GM12891 (cell line): ENCODE measurements at regions not wholly inside any gene's neighbourhood (a gene's known extent, or its start where the extent isn't known, plus 50 kb on each side); places are given as distances from the start of the nearest gene placed in this dataset.

Experiments
- POLR2A ChIP-seq: IDR thresholded peaks from 2 replicates; pipeline ENCODE4 v1.6.1; 2011; ENCODE audit warnings: low read depth, low read length, control low read depth
- POLR2AphosphoS5 ChIP-seq: IDR thresholded peaks from 2 replicates; pipeline ENCODE4 v1.6.1; 2011; ENCODE audit warnings: low read depth, low read length, control low read depth
- TAF1 ChIP-seq: IDR thresholded peaks from 2 replicates; pipeline ENCODE4 v1.6.1; 2011; ENCODE audit warnings: low read depth, low read length, control low read depth

DNA sequence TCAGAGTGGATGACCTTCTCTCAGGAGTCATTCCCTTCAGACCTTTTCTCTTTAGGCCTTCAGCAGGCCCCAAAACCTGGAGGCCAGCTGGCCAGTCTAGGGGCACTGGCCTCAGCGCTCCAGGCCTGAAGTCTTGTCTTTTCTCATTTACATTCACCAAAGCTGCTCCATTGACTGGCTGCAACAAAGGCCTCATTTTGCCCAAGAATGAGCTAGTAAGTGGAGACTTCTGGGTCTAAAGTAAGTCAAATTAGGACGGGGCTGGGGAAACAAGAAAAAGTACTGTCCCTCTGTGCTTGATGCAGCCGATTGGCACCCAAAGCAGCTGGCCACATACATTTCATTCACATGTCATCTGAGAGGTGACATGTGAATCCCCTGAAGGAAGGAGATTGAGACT is 83.8 kb upstream of the RIOK3 start:
- TF ChIP-seq POLR2A (no peak), POLR2AphosphoS5 (no peak), TAF1 (no peak)
